GM23248 (cell line): ENCODE measurements at regions not wholly inside any gene's neighbourhood (a gene's known extent, or its start where the extent isn't known, plus 50 kb on each side); places are given as distances from the start of the nearest gene placed in this dataset.

Experiments
- EZH2 ChIP-seq: fragments of 200-600 bp; sonication (generic); IDR thresholded peaks from 2 replicates; pipeline ENCODE4 v1.6.1; 2018; ENCODE audit warnings: antibody characterized with exemption, mild to moderate bottlenecking; ENCODE audit not compliant: insufficient read depth, poor library complexity, severe bottlenecking
- EZH2phosphoT487 ChIP-seq: fragments of 200-600 bp; sonication (generic); IDR thresholded peaks from 2 replicates; pipeline ENCODE4 v1.6.1; 2018; ENCODE audit warnings: antibody characterized with exemption, moderate library complexity, mild to moderate bottlenecking, low read depth; ENCODE audit not compliant: insufficient read depth

DNA sequence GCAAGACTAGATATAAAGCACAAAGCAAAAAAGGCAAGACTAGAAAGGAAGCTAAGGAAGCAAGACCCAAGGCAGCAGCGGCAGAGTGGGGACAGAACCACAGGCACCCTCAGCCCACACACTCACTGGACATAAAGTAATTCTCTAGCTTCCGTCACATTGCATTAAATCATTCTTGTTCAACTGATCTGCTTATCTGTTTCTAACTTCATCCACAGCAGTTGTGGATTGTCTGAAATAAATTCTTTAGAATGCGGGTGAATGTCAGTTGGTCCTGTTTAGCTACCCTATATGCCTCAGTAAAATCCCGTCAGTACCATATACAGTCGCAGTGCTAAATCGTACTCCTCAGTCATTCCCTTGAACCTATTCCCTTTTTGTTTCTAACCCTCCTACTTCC is 183.2 kb upstream of the SLC39A10 start:
- no peak for TF ChIP-seq EZH2phosphoT487
- TF ChIP-seq EZH2: no peak
